NCI-H1092 treated with DMSO at 0.1 percent for 48 hours (cell line): ENCODE measurements at regions not wholly inside any gene's neighbourhood (a gene's known extent, or its start where the extent isn't known, plus 50 kb on each side); places are given as distances from the start of the nearest gene placed in this dataset.
A peak's percentile ranks its signal among the peaks of the same experiment; 100 is the strongest.

Experiments used
- DNase-seq: peaks from one replicate; lab custom pipeline; 2025; lab: John Stamatoyannopoulos, UW

DNA sequence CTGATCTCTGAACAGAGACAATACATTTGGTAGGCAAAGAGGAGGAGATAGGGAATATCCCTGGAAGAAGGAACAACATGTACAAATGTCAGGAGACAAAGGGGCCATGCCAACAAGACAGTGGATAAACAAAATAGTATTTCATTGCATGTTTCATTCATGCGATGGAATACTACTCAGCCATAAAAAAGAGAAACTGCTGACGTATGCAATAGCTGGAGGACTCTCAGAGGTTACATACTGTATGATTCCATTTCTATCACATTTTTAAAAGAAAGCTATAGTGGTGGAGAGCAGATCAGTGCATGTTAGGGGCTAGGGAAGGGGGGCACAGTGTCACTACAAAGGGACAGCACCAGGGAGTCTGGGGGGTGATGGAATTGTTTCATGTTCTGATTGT lies 572.9 kb upstream of the CADM1 start:
- DNase-seq, result no peak

DNA sequence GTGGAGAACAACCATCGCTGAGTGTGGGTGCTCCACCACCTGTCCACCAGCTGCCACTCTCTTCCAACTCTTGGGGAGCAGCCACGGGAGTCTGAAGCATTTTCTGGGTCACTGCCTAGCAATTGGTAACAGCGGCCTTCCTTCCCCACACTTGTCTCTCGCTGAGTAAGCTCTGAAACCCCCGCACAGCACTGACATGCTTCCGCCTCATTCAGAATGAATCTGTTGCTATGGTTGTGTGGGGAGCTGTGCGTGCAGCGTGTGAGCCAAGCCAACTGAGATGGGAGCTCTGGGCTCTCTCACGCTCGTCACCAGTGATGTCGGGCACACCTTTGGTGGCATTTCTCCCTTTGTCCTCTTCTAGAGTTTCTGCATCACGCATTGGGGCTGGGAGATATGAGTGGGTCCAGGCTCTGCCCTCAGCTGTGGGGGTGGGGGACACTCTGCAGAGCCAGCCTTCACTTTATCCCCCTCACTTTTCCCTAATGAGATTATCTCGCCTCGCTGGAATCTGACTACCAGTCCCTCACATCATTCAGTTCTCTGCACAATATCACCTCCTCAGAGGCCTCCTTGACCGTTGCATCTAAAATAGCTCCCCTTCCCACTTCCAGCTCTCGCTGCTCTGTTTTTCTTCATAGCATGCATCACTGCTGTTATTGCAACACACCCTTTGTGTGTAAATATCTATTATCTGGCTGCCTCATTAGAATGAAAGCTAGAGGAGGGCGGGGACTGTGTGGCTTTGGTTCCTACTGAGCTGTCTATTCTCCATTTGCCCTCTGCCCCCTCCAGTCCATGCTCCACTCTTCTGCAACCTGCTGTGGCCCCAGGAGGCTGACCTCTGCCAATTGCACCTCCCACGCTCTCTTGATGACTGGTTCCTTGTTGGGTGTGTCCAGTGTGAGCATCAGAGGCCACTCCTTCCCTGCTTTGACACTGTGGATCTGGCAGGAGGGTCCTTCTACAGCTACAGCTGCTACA lies 569.9 kb upstream of the CADM1 start:
- DNase-seq, result peak; percentile 84

DNA sequence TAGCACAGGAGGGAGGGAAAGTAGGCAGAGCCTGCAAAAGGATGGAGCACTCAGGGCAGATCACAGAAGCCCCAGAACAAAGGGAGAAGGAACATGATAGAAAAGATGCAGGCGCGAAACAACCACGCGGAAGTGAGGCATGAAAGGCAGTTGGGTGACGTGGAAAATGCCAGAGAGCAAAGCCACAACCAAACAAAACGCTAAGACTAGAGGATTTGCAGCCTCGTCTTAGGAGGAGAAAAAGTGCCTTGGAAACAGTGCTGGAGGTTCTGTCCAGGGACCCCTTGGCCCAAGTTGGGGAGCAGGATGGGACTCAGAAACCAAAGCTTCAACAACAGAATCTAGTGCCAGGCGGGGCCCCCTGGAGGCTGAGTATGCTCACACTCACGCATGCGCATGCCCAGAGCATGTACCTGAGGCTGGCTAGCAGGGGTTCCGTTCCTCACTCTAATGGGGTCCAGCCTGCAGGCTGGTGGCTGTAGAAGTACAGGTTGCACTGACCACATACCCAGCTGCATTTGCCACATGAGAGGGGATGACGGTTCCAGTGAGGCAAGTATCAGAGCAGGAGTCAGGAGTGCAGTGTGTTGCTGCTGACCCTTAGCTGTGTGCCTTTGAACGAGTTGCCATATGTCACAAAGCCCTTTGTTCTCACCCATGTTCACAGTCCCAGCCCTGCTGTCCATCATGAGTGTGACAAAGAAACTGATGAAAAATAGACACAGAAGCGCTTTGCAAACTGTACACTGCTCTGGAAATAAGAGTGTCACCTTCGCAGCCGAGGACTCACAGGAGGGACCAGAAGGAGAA lies 568.6 kb upstream of the CADM1 start:
- DNase-seq, result peak; percentile 30

DNA sequence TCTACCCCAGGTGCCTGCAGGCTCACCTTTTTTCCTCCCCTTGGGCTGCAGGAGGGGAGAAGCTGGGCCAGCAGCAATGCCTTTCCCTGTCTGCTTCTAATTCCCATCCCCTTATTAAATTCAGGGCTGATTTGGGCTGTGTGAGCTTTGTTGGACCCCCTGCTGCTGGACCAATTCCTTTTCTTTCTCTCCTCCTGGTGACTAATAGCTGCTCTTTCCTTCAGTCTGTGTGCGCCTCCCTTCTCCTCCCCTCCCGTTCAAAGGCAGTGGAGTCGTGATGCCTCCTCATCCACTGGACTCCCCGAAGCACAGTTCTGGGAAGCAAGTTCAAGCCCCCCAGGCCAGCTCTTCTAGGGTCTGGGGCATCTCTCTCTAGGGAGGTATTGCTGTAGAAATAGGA lies 567.9 kb upstream of the CADM1 start:
- no peak for DNase-seq

DNA sequence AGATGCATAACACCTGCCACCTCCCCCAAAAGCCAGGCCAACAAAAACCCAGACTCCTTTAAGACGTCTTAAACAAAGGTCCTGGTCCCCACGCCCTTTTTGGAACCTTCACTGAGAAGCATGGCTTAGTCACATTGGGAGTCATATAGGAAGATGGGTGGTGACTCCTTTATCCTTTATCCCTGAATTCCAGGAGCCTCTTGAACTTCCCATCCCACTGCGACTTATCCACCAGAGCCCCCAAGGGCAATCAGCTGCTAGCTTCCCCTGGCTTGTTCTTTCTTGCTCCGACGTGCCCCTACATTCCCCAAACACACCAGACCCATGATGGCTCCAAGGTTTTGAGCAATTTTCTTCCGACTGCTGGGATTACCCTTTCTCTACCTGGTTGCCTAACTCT lies 567.0 kb upstream of the CADM1 start:
- no peak for DNase-seq

DNA sequence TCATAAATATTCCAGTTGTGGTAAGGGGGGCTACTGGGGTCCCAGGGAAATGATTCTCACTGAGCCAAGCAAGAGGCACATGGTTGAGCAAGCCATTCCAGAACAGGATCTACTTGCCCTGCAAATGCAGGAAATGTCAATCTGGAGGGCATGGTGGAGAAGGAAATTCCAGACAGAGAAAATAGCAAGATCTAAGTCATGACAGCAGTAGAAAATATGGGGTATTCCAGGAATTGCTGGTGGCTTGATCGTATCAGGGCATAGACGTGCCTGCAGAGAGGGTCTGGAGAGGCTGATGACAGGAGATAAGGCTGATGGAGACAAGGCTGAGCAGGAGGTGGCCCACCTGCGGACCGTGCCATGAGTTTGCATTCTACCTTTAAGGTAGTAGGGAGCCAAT lies 566.3 kb upstream of the CADM1 start:
- DNase-seq, result no peak

DNA sequence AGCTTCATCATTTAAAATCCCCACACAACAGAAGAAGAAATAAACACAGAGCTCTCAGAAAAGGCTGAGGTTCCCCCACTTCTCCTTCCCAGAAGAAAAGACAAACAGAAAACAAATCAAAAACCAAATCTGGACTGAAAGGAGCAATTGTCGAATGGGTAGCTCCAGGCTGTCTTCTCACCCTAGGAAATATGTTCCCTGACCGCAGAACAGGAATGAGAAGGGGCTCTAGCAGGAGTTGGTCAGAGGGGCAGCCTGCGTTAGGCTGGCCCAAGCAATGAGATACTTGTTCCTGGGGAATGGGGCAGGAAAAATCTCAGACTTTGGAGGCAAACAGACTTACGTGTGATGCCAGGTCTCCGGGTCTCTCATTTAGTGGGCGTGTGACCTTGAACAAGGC lies 562.6 kb upstream of the CADM1 start:
- DNase-seq, result no peak

DNA sequence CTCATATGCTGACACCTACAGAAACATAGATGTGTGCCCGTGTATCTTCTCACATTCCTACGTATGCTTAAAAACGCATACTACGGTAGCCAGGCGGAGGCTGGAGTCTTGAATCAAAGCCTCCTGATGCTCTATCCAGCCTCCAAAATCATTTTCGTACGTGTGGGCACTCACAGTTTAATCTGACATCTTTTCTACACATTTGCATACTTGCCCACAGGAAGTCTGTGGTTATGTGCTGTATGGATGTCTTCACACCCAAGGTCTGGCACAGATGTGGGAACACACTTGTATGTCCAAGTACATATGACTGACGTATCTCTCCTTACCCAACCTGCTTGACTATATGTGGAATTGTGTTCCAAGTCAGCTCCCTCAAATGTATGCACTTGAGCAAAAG lies 561.8 kb upstream of the CADM1 start:
- no peak for DNase-seq

DNA sequence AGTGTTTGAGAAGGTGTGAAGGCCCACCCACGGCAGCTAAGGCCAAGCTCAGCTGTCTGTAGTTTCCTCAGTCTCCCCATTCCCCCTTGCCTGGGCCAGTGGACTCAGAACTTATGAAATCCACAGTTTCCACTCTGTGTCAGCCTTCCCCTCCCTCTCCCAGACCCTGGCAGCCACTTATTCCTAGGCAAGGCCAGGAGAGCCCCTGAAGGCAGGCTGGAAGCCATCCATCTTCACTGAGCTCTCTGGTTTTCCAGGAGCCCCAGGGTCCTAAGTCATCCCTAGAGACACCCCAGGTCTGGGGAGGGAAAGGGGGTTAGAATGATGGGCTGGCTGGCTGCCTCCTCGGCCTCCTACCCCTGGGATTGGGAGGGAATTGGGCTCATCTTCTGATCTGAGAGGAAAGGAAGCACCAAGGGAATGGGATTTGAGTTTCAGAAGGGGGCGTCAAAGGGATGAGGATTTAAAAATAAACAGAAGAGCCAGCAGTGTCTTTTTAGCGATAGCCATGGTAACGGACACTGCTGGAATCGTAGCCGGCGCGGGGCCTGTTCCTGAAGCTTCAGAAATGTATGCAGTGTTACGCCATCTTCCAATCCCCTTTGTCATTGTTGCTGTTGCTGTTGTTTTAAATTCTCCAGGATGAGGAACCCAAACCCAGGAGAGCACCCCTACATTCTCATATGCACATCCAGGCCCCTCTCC lies 561.1 kb upstream of the CADM1 start:
- no peak for DNase-seq

DNA sequence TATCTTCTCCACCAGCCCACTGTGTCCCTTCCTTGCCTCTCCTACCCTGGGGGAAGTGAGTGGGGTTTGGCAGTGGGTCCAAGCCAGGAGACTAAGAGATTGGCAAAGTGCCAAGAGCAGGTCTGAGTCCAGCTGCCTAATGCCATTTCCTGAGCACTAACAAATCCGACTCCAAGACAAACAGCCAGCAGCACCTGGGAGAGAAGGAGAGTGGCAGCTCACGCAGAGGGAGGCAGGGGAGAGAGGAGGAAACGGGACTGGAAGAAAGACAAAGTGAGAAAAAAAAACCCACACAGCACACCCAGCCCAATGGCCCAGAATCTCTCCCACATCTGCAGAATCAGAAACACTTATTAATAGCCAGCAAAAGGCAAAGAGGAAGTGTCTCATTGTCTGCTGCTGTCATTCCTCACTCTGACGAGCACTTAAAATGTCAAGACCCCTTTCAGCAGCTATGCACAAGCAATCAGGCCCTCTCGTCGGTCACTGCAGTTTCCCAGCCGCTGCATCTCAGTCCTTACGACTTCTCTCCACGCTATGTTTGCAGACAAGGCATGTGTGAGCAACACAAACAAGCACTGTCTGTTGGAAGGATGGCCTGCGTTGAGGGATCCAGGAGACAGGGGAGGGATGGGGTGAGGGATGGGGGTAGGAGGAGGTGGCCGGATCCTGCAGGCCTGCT lies 558.4 kb upstream of the CADM1 start:
- DNase-seq, result peak; percentile 99

DNA sequence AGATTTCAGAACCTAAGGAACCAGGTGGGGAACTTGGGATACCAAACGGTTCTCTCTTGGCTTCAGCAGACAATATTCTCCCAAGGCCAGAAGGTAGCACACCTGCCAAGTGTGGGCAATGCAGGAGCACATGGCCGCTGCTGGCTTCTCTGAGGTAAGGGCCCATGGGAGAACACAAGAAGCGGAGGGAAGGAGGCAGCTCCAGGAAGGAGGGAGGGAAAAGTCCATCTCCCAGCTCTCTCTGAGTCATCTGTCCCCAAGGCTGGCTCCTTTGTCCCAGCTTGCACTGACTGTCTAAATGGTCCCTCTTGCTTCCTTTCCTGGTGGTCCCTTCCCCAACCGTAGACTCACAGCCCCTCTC lies 557.9 kb upstream of the CADM1 start:
- DNase-seq, result no peak

DNA sequence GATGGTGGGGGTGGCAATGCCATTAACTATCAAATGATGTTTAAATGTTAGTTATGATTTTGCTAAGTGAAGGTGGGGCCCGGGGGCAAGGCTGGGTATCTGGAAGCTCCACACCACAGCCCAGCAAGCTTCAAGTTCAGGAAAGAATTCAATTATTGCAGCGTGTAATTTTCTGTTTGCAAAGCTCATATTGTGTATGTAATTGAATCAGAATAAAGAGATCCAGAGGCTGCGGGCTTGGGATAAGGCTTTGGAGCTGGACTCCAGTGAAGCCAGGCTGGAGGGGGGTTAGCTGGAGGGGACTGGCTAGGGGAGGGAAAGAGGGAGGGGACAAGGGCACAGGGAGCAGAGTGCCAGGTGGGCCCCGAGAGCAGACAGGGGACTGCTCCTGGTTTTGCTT lies 557.1 kb upstream of the CADM1 start:
- peak; percentile 64 for DNase-seq

DNA sequence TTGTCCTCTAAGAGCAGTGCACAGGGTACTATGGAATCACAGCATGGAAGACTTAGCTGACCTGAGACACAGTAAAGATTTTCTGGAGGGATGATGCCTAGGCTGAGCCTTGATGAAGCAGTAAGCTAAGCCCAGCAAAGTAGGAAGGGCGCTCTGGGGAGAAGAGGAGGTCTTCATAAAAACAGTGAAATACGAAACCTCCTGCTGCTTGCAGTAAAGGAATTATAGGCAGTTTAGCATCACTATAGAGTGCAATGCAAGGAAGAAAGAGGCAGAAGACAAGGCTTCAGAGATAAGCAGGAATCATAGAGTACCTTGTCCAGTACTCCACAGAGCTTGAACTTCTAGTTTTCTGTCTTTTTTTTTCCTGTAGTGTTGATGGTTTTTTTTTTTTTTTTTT lies 555.7 kb upstream of the CADM1 start:
- DNase-seq, result no peak

DNA sequence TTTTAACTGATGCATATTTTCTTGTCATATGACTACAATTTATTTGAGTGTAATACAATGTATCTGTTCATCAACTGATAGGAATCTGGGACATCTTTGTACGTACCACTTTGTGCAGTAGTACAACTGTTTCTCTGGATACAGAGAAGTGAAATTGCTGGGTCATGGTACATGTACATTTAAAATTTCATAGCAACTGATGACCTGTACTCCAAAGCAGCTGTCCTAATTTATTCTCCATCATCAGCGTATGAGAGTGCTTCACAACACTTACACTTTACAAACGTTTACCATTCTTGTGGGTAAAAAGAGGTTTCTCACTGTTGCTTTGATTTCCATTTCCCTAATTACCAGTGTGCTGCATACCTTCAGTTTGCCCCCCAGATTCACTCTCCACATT lies 552.8 kb upstream of the CADM1 start:
- DNase-seq, result no peak

DNA sequence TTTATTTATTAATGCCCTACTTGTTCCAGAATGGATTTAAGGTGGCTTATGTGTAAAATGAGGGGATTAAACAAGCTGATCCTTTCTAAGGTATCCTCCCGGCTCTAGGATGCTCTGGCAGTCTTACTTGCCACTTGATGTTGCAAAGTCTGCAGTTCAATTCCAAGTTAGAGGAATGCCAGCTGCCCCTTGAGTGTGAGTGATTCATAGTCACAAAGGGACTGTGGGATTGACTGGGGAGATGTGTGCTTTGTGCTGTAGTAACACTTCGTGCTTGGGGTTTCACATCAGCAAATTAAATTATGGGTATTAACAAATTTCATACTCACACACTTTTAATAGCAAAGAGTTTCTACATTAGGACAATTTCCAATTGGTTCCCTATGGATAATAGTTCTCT lies 550.8 kb upstream of the CADM1 start:
- DNase-seq, result no peak

DNA sequence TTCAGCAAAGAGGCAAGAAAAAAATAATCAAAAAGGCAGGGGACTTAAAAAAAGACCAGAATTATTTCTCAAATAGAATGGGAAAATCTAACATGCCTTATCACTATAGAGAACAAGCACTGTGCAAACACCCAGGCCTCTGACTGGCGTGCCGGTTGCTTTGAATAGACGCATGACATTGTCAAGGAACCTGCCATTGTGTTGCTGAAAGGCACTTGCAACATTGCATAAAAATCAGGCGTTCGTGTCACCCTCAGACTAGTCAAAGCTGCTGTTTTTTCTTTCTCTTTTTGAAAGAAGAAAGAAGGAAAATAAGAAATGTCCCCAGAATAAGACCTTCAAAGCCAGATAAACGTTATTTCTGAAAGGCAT lies 549.3 kb upstream of the CADM1 start:
- DNase-seq, result peak; percentile 92

DNA sequence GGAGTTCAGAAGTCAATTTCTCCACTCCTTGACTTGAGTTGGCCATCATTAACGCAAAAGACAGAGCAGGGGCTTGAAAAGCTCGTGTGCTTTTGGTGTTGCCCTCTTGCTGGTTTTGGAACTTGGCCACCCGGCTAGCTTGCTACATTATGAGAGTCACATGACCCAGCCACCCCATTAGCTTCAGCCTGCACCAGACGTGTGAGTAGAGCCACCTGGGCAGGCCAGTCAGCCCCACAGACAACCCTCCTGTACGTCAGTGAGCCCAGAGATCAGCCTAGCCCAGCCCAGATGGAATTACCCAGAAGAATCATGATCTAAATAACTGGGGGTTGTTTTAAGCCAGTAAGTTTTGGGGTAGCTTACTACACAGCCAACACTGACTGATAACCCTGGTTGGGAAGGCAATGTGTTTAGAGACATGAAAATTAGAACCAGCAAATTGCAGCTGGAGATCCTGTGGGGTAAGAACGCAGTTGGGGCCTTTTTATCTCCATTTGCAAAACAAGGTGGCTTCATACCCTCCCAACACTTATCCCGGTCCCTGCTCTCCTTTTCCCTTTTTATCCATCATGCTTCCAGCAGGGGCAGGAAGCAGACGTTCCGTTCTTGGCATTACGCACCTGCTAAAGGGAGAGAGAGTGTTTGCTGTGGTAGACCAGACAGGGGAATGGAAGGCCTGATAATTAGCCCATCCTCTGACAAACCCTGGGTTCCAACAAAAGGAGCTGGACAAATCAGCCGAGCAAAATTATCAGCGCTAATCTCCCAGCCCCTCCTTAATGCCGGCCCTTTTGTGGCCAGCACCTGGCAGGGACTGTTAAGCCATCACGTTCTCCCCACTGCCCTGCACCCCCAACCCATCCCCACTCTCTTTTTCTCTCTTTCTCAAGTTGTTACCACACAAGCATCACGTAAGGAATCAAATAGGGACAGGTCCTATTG lies 548.7 kb upstream of the CADM1 start:
- DNase-seq, result peak; percentile 92

DNA sequence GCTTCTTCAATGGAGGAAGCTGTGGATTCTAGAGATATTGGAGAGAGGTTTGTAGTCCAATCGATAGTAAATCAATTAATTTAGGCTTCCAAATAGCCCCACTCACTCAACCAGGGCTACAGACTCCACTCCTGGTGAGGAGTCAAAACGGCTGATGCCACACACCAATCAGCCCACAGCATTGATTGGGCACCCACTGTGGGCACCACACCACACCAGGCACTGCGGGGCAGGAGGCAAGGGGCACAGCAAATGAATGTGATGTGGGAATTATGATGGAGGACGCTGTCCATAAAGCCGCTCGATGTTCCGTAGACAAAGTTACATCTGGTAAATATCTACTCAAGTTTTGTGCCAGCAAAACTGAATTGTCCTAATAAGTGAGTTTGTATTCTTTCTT lies 547.3 kb upstream of the CADM1 start:
- no peak for DNase-seq

DNA sequence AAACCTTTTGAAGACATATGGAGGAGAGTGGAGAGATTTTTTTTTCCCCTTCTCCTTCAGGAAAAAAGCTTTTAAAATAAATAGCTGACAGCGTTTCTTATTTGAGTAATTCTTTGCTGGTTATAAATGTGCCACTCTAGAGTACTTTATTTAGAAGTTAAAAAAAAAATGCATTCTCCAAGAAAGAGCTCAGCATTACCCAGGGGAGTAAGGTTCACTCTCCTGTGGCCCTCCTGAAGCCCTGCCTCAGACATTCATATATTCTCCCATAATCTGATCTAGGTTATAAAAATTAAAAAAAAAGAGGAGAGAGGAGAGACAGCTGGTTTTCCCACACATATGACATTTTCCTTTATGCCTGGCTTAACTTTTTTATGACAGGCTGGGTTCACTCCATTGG lies 545.2 kb upstream of the CADM1 start:
- no peak for DNase-seq

DNA sequence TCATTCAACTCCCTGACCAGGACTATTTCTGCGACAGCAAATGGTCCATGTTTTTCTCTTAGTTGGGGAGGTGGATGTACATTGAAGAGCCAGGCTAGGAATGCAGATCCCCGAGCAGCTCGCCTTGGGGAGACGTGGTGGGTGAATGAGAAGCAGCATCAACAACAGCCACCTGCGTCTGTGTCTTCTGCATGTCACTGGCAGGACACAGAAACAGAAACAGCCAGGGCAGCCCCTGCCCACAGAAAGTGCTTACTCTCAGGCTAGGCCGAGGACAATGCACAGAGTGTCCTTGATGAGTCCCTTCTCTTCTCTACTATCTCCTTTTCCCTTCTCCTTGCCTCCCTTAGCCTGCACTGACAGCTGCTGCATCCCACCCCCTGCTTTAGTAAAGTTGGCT lies 541.9 kb upstream of the CADM1 start:
- no peak for DNase-seq

DNA sequence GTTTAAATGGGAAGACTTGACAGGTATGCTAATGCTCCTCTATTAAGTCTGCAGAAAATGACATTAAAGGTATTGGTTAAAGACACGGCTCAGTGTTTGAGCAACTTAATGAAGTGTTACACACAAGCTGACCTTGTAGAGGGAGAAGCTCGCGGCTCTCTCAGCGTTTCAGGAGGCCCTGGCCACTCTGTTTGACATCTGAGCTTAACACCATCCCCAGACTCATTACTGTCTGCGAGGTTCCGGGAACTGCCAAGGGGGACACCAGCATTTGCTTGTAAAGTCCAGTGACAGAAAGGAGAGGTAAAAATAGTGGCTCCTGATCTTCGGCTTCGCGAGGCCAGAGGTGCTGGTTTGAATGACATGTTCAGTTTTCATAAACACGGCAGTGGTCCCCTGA lies 540.7 kb upstream of the CADM1 start:
- DNase-seq, result no peak
